Suprapubic skin (tissue), 4 donors: ENCODE measurements at regions not wholly inside any gene's neighbourhood (a gene's known extent, or its start where the extent isn't known, plus 50 kb on each side); places are given as distances from the start of the nearest gene placed in this dataset.

Experiments
- DNase-seq, 2 donors: peaks; one replicate each; pipeline ENCODE4 v3.0.0-alpha.2; 2019; ENCODE audit warnings: low spot score in 2 of 2
- H3K27ac ChIP-seq: fragments of 200-600 bp; sonication (generic); one replicate; pipeline ENCODE4 v1.5.1; 2019
- H3K27me3 ChIP-seq: fragments of 200-600 bp; sonication (generic); one replicate; pipeline ENCODE4 v1.5.1; 2019
- H3K36me3 ChIP-seq: fragments of 200-600 bp; sonication (generic); one replicate; pipeline ENCODE4 v1.5.1; 2019
- H3K4me1 ChIP-seq: fragments of 200-600 bp; sonication (generic); one replicate; pipeline ENCODE4 v1.5.1; 2019
- H3K4me3 ChIP-seq: fragments of 200-600 bp; sonication (generic); one replicate; pipeline ENCODE4 v1.5.1; 2019; ENCODE audit warnings: mild to moderate bottlenecking
- H3K9me3 ChIP-seq: fragments of 200-600 bp; sonication (generic); one replicate; pipeline ENCODE4 v1.5.1; 2019
- CTCF ChIP-seq, 2 donors: fragments of 200-600 bp in 1 of 2; fragments of 450-650 bp in 1 of 2; sonication (generic) in 1 of 2; IDR thresholded peaks; one replicate each; pipeline ENCODE4 v1.5.1; 2016 to 2019; ENCODE audit warnings: antibody characterized with exemption in 2 of 2, mild to moderate bottlenecking in 1 of 2, moderate library complexity in 1 of 2
- EP300 ChIP-seq: sonication (generic); formaldehyde crosslinking; IDR thresholded peaks from one replicate; pipeline ENCODE4 v1.6.1; 2017; ENCODE audit warnings: antibody characterized with exemption
- POLR2A ChIP-seq, 2 donors: fragments of 450-650 bp; IDR thresholded peaks; one replicate each; pipeline ENCODE4 v1.6.1; 2017; ENCODE audit warnings: antibody characterized with exemption in 2 of 2, mild to moderate bottlenecking in 2 of 2, moderate library complexity in 2 of 2
- POLR2AphosphoS5 ChIP-seq, 3 donors: sonication (generic); formaldehyde crosslinking; IDR thresholded peaks; one replicate each; pipeline ENCODE4 v1.6.1; 2017; ENCODE audit warnings: antibody characterized with exemption in 3 of 3
- WGBS: methylation state at CpG from one replicate; pipeline ENCODE4 v1.1.5; 2018; 5-methylcytosine and 5-hydroxymethylcytosine counted together

- Histone ChIP-seq H3K4me3 (no peak overlapping the region), H3K27me3 (no peaks in the 10 kb centered on the region), H3K36me3 (no peaks in the 10 kb centered on the region), H3K27ac (no peak overlapping the region), H3K9me3 (no peaks in the 10 kb centered on the region), H3K4me1 (no peaks in the 10 kb centered on the region)
- DNase-seq = peak; percentile 36 to 52
- TF ChIP-seq POLR2A (IDR thresholded peaks at IDR 0.05) = no peak
- no peak for TF ChIP-seq EP300
- TF ChIP-seq POLR2AphosphoS5 (IDR thresholded peaks at IDR 0.05) = no peak
- no peak for TF ChIP-seq CTCF (IDR thresholded peaks at IDR 0.05)
- 95% methylated on average over 6 of the region's 6 CpGs for WGBS
Observed at GRCh38 chr1:30397576-30397975, 325.8 kb downstream of the MATN1 start.

DNA sequence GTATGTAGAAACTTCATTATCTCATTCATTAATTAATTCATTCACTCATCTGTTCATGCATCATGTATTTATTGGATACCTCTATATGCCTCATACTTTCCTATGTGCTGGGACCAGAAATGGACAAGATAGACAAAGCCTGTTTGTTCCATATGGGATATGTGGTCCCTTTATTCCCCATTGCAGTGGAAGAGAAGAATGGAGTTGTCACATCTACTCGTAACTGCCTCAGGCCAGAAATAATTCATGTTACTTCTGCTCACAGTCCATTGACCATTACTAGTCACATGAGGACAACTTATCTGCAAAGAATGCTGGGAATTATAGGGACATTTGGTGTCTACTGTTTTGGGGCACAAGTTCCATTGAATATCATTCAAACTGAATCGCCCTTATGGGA, 327.8 kb downstream of the MATN1 start:
- no peak for DNase-seq
- WGBS = 91% methylated on average over 2 of the region's 2 CpGs
- H3K9me3 ChIP-seq = no peaks in the 10 kb centered on the region
- H3K27ac ChIP-seq = no peak overlapping the region
- no peak overlapping the region for H3K4me3 ChIP-seq
- TF ChIP-seq POLR2AphosphoS5 (IDR thresholded peaks at IDR 0.05) = no peak
- TF ChIP-seq POLR2A (IDR thresholded peaks at IDR 0.05) = no peak
- TF ChIP-seq CTCF (IDR thresholded peaks at IDR 0.05) = no peak
- no peak for TF ChIP-seq EP300
- H3K27me3 ChIP-seq = no peaks in the 10 kb centered on the region
- H3K4me1 ChIP-seq = no peaks in the 10 kb centered on the region
- no peaks in the 10 kb centered on the region for H3K36me3 ChIP-seq

DNA sequence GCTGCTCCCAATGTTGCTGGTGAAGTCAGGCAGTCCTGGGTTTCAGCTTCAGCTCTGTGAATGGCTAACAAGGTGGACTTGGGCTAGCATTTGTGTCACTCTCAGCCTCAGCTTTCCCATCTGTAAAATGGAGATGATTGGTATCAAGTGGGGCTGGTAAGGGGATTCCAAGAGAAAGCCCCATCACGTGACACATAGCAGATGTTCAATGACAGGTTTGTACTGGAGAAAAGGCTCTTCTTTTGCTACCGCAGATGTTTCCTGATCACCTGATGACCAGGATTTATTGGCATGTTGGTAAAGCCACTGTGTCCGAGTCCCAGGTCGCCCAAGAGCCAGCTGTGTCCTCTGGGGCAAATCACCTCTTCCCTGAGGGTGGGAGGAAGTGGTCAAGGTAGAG, 335.0 kb downstream of the MATN1 start:
- TF ChIP-seq POLR2AphosphoS5 (IDR thresholded peaks at IDR 0.05) (no peak), EP300 (no peak), POLR2A (IDR thresholded peaks at IDR 0.05) (no peak), CTCF (IDR thresholded peaks at IDR 0.05) (no peak)
- Histone ChIP-seq H3K27ac (no peak overlapping the region), H3K9me3 (no peaks in the 10 kb centered on the region), H3K4me3 (no peak overlapping the region), H3K27me3 (peaks cover 23% of the 10 kb centered on the region), H3K4me1 (no peaks in the 10 kb centered on the region), H3K36me3 (no peaks in the 10 kb centered on the region)
- no peak for DNase-seq
- 77% methylated on average over 4 of the region's 4 CpGs for WGBS

- no peak overlapping the region for H3K4me3 ChIP-seq
- no peak overlapping the region for H3K27ac ChIP-seq
- WGBS = 47% methylated on average over 6 of the region's 17 CpGs
- TF ChIP-seq POLR2AphosphoS5 (IDR thresholded peaks at IDR 0.05) (no peak), CTCF (IDR thresholded peaks at IDR 0.05) (no peak), POLR2A (IDR thresholded peaks at IDR 0.05) (no peak)
- H3K4me1 ChIP-seq = no peaks in the 10 kb centered on the region
- H3K9me3 ChIP-seq = no peaks in the 10 kb centered on the region
- DNase-seq = peak; percentile 38 to 62
- peaks cover 23% of the 10 kb centered on the region for H3K27me3 ChIP-seq
- H3K36me3 ChIP-seq = no peaks in the 10 kb centered on the region
Observed at GRCh38 chr1:30386156-30386926, 337.0 kb downstream of the MATN1 start.

- H3K4me1 ChIP-seq = peaks cover 2% of the 10 kb centered on the region
- H3K36me3 ChIP-seq = no peaks in the 10 kb centered on the region
- H3K9me3 ChIP-seq = no peaks in the 10 kb centered on the region
- TF ChIP-seq POLR2AphosphoS5 (IDR thresholded peaks at IDR 0.05) (no peak), CTCF (IDR thresholded peaks at IDR 0.05) (no peak), POLR2A (IDR thresholded peaks at IDR 0.05) (no peak), EP300 (no peak)
- 82% methylated on average over 15 of the region's 17 CpGs for WGBS
- H3K27ac ChIP-seq = no peak overlapping the region
- H3K4me3 ChIP-seq = no peak overlapping the region
- H3K27me3 ChIP-seq = peaks cover 23% of the 10 kb centered on the region
- peak; percentile 48 to 72 for DNase-seq
Observed at GRCh38 chr1:30385246-30385995, 338.0 kb downstream of the MATN1 start.
